HepG2 (cell line): ENCODE measurements at regions not wholly inside any gene's neighbourhood (a gene's known extent, or its start where the extent isn't known, plus 50 kb on each side); places are given as distances from the start of the nearest gene placed in this dataset.

Experiments
- ATAC-seq: fragments of 200-7000 bp; cut with Tn5 transposase; 3 replicates; pipeline ENCODE4 v1.9.1; 2020; ENCODE audit warnings: mild to moderate bottlenecking, moderate library complexity
- BruUV-seq: library from RNA; stranded (reverse); fragments of 400-500 nt; replicated peaks from 2 replicates; lab custom pipeline; 2021; lab: Mats Ljungman, UMichigan
- CTCF ChIA-PET: fragments of 300-600 bp; formaldehyde crosslinking; extraction: SDS; loops from one replicate; lab custom pipeline; 2021; ENCODE audit warnings: low total read pairs, inconsistent platforms, low intra/inter-chr PET ratio; lab: Yijun Ruan, JAX
- POLR2A ChIA-PET: fragments of 350-600 bp; sonication (Branson Sonifier 250); formaldehyde crosslinking; loops from one replicate; lab custom pipeline; 2020; ENCODE audit warnings: antibody characterized with exemption, inconsistent platforms; lab: Yijun Ruan, JAX
- DNase-seq: peaks from one replicate; pipeline ENCODE4 v3.0.0-alpha.2; 2015; ENCODE audit warnings: low spot score
- FAIRE-seq: peaks from 3 replicates; lab custom pipeline; 2011; peaks lifted over from hg19 to GRCh38; lab: Jason Lieb, UNC
- H2AFZ ChIP-seq: one replicate; pipeline ENCODE4 v1.6.1; 2011; ENCODE audit warnings: low read length, inconsistent platforms
- H3K27ac ChIP-seq: fragments of 300-600 bp; 3 replicates; pipeline ENCODE4 v1.8.0; 2011; ENCODE audit warnings: mixed run types, mild to moderate bottlenecking, mixed read lengths, low read length, inconsistent platforms; ENCODE audit not compliant: insufficient read depth; ENCODE audit errors: extremely low read length
- H3K27me3 ChIP-seq, 2 experiments: fragments of 200-600 bp in 1 of 2; 2 replicates in 1 of 2; 3 replicates in 1 of 2; pipeline versions ENCODE4 v1.6.0 to v1.8.0; 2011; ENCODE audit warnings: low read length in 2 of 2, mild to moderate bottlenecking in 2 of 2, moderate library complexity in 2 of 2, inconsistent platforms in 1 of 2; ENCODE audit not compliant: insufficient read depth in 2 of 2, control insufficient read depth in 1 of 2
- H3K36me3 ChIP-seq, 2 experiments: fragments of 200-600 bp in 1 of 2; replicated peaks in 1 of 2; 2 replicates in 1 of 2; 3 replicates in 1 of 2; pipeline versions ENCODE4 v1.5.1 to v1.8.0; 2011; ENCODE audit warnings: low read length in 2 of 2, inconsistent platforms in 1 of 2; ENCODE audit not compliant: insufficient read depth in 2 of 2, control insufficient read depth in 1 of 2
- H3K4me1 ChIP-seq: 2 replicates; pipeline ENCODE4 v1.5.1; 2012; ENCODE audit warnings: low read length, inconsistent platforms; ENCODE audit not compliant: insufficient read depth
- H3K4me2 ChIP-seq: 2 replicates; pipeline ENCODE4 v1.6.0; 2011; ENCODE audit warnings: low read depth, low read length, inconsistent platforms
- H3K4me3 ChIP-seq, 3 experiments: fragments of 200-600 bp in 1 of 3; sonication (generic), shearing (Covaris generic) in 1 of 3; replicated peaks in 1 of 3; 2 replicates each; pipeline ENCODE4 v1.5.1; 2011 to 2016; ENCODE audit warnings: low read length in 3 of 3, inconsistent platforms in 2 of 3, low read depth in 2 of 3, mild to moderate bottlenecking in 2 of 3, control low read depth in 1 of 3, mixed read lengths in 1 of 3; ENCODE audit not compliant: insufficient read depth in 1 of 3
- H3K79me2 ChIP-seq: one replicate; pipeline ENCODE4 v1.6.1; 2011; ENCODE audit warnings: low read length, inconsistent platforms; ENCODE audit not compliant: insufficient read depth
- H3K9ac ChIP-seq: 2 replicates; pipeline ENCODE4 v1.6.0; 2011; ENCODE audit warnings: mild to moderate bottlenecking, low read depth, low read length, inconsistent platforms; ENCODE audit not compliant: insufficient read depth
- H3K9me3 ChIP-seq: 2 replicates; pipeline ENCODE4 v1.5.1; 2012; ENCODE audit warnings: mild to moderate bottlenecking, low read length
- H4K20me1 ChIP-seq: 2 replicates; pipeline ENCODE4 v1.6.0; 2011; ENCODE audit warnings: inconsistent platforms, mild to moderate bottlenecking, low read length, moderate library complexity; ENCODE audit not compliant: insufficient read depth
- MAFK ChIP-seq, 2 experiments: IDR thresholded peaks in 1 of 2; conservative IDR thresholded peaks in 1 of 2; 2 replicates each; pipeline ENCODE4 v1.6.1; 2011; ENCODE audit warnings: improper control_type of control experiment in 2 of 2, low read length in 2 of 2
- MXD4 ChIP-seq: IDR thresholded peaks from 2 replicates; pipeline ENCODE4 v1.6.1; 2016; ENCODE audit warnings: mild to moderate bottlenecking, missing biosample characterization, missing genetic modification reagents
- NFE2L2 ChIP-seq: fragments of 150-350 bp; IDR thresholded peaks from 2 replicates; pipeline ENCODE4 v1.6.1; 2014; ENCODE audit warnings: low read length
- SNAI1 ChIP-seq: sonication (generic); formaldehyde crosslinking; IDR thresholded peaks from 2 replicates; pipeline ENCODE4 v1.5.0; 2020; ENCODE audit warnings: mild to moderate bottlenecking, missing genetic modification reagents, borderline replicate concordance
- ZNF296 ChIP-seq: sonication (generic); formaldehyde crosslinking; conservative IDR thresholded peaks from 2 replicates; pipeline ENCODE4 v1.5.0; 2020; ENCODE audit warnings: mild to moderate bottlenecking, missing genetic modification reagents
- ZNF446 ChIP-seq: sonication (generic); formaldehyde crosslinking; IDR thresholded peaks from 2 replicates; pipeline ENCODE4 v1.5.0; 2020; ENCODE audit warnings: mild to moderate bottlenecking, missing genetic modification reagents
- WGBS: methylation state at CpG from one replicate; pipeline ENCODE4 v1.1.6; 2017; ENCODE audit warnings: low lambda C conversion rate; 5-methylcytosine and 5-hydroxymethylcytosine counted together
- in situ Hi-C: cut with HindIII; loops from 2 replicates; pipeline ENCODE4 v1.10.0; 2017; ENCODE audit warnings: low pct_unique_long_range_greater_than_20kb; ENCODE audit not compliant: extremely low pct_ligation_motif_present
- intact Hi-C: fragments of 100-400 bp; cut with micrococcal nuclease; formaldehyde crosslinking; loops from one replicate; pipeline ENCODE4 v1.10.0; 2022; ENCODE audit not compliant: unreplicated experiment
- TF ChIP-seq, protein P1 (sequence below): sonication (generic); formaldehyde crosslinking; IDR thresholded peaks from 2 replicates; pipeline ENCODE4 v1.8.0; 2023; ENCODE audit warnings: mild to moderate bottlenecking, missing genetic modification reagents

GRCh38 chr1:170402476-170403311 is 129.3 kb upstream of the GORAB start:
- in situ Hi-C loops = no loop called here
- H3K79me2 ChIP-seq = no peaks in the 10 kb centered on the region
- H3K4me2 ChIP-seq = no peak overlapping the region
- H3K9ac ChIP-seq = no peak overlapping the region
- H2AFZ ChIP-seq = no peak overlapping the region
- TF ChIP-seq MAFK (conservative IDR thresholded peaks at IDR 0.05 in 1 of 2, IDR thresholded peaks at IDR 0.05 in 1 of 2; ENCODE audit: low read length in 2 of 2) (peak in 1 of 2 experiments; percentile 59; a peak in 2 of 4 replicates), MXD4 (no peak), ZNF296 (CRISPR knock-in tag) (no peak), NFE2L2 (0 out of 2 replicates have a peak, but pooled peaks have one; percentile 40), ZNF446 (CRISPR knock-in tag) (no peak)
- H3K4me3 ChIP-seq = no peak overlapping the region
- ATAC-seq (no peak), DNase-seq (no peak), FAIRE-seq (no peak)
- ChIA-PET CTCF (no interaction called here), POLR2A (no interaction called here)
- no peaks in the 10 kb centered on the region for H3K9me3 ChIP-seq
- intact Hi-C loops = no loop called here
- no peaks in the 10 kb centered on the region for H3K27me3 ChIP-seq
- no peaks in the 10 kb centered on the region for H4K20me1 ChIP-seq
- no peak overlapping the region for H3K27ac ChIP-seq
- WGBS = 24% methylated on average over 4 of the region's 4 CpGs
- no peaks in the 10 kb centered on the region for H3K4me1 ChIP-seq
- no peaks in the 10 kb centered on the region for H3K36me3 ChIP-seq
- no TSS peak for BruUV-seq

DNA sequence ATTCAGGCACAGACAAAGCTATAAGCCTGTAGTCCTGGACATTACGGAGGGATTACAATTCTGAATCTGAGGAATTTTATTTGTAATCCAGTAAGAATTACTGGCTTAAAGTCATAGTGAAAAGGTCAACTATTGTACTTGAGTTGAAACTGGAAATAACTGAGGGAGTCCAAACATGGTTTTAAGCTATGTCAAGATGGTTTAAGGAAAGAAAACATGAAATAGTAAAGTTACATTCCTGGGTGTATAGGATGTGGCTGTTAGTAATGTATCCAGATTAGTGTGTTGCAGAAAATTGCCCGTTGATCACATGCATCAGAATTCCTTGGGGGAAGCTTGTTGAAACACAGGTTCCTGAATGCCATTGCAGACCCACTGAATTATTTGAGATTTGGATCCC is 124.8 kb upstream of the GORAB start:
- no TSS peak for BruUV-seq
- H3K36me3 ChIP-seq = no peaks in the 10 kb centered on the region
- WGBS = 5% methylated on average over 2 of the region's 2 CpGs
- no peaks in the 10 kb centered on the region for H3K9me3 ChIP-seq
- H3K9ac ChIP-seq = no peak overlapping the region
- no peaks in the 10 kb centered on the region for H3K4me1 ChIP-seq
- DNase-seq (no peak), FAIRE-seq (no peak), ATAC-seq (no peak)
- no peaks in the 10 kb centered on the region for H3K79me2 ChIP-seq
- CTCF ChIA-PET = no interaction called here
- POLR2A ChIA-PET = no interaction called here
- TF ChIP-seq, protein P1, sequence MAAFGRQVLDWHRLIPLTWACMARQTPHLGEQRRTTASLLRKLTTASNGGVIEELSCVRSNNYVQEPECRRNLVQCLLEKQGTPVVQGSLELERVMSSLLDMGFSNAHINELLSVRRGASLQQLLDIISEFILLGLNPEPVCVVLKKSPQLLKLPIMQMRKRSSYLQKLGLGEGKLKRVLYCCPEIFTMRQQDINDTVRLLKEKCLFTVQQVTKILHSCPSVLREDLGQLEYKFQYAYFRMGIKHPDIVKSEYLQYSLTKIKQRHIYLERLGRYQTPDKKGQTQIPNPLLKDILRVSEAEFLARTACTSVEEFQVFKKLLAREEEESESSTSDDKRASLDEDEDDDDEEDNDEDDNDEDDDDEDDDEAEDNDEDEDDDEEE (CRISPR knock-in tag) = no peak
- TF ChIP-seq SNAI1 (CRISPR knock-in tag) = no peak
- H4K20me1 ChIP-seq = no peaks in the 10 kb centered on the region
- H3K4me2 ChIP-seq = no peak overlapping the region
- in situ Hi-C loops (no loop called here), intact Hi-C loops (no loop called here)
- no peak overlapping the region for H3K27ac ChIP-seq
- H3K4me3 ChIP-seq = no peak overlapping the region
- no peaks in the 10 kb centered on the region for H3K27me3 ChIP-seq
- H2AFZ ChIP-seq = no peak overlapping the region
